ENCODE measurements at regions not wholly inside any gene's neighbourhood (a gene's known extent, or its start where the extent isn't known, plus 50 kb on each side); places are given as distances from the start of the nearest gene placed in this dataset.

GRCh38 chrX:17278961-17279360, 96.0 kb upstream of the NHS start:
- Histone ChIP-seq H3K4me2 (ENCODE audit: control insufficient read depth, extremely low read depth, insufficient read depth, low read depth, low read length) (no peak overlapping the region), H3K4me3 (ENCODE audit: control insufficient read depth in 2 of 3, extremely low read depth in 1 of 3, insufficient read depth in 2 of 3, low read depth in 1 of 3, low read length in 3 of 3) (no peak overlapping the region), H3K9me3 (ENCODE audit: control insufficient read depth, low read depth, low read length) (no peaks in the 10 kb centered on the region), H3K9me1 (ENCODE audit: control insufficient read depth, extremely low read depth, insufficient read depth, low read length) (no peaks in the 10 kb centered on the region), H2AFZ (ENCODE audit: control insufficient read depth, low read length) (no peak overlapping the region), H4K20me1 (ENCODE audit: control insufficient read depth, extremely low read depth, insufficient read depth, low read length) (no peaks in the 10 kb centered on the region), H3K79me2 (ENCODE audit: control insufficient read depth, insufficient read depth, low read length) (no peaks in the 10 kb centered on the region), H3K36me3 (ENCODE audit: control insufficient read depth in 2 of 2, extremely low read depth in 1 of 2, insufficient read depth in 2 of 2, low read length in 2 of 2) (no peaks in the 10 kb centered on the region), H3K27me3 (ENCODE audit: control insufficient read depth, extremely low read depth, insufficient read depth, low read length) (no peaks in the 10 kb centered on the region), H3K4me1 (ENCODE audit: control insufficient read depth, extremely low read depth, insufficient read depth, low read length) (no peaks in the 10 kb centered on the region), H3K27ac (ENCODE audit: control insufficient read depth, insufficient read depth, low read length) (no peak overlapping the region), H3K9ac (ENCODE audit: control insufficient read depth, extremely low read depth, insufficient read depth, low read length) (no peak overlapping the region)
- dilution Hi-C loops (cut with MboI; ENCODE audit: extremely low pct_ligation_motif_present, low sequenced_read_pairs) = no loop called here
- DNase-seq (ENCODE audit: low read depth, low spot score) (no peak), FAIRE-seq (no peak)
- TF ChIP-seq CTCF (optimal IDR thresholded peaks at IDR 0.05 in 1 of 3, IDR thresholded peaks at IDR 0.05 in 1 of 3, conservative IDR thresholded peaks at IDR 0.05 in 1 of 3; ENCODE audit: extremely low read depth in 1 of 3, insufficient read depth in 2 of 3, low read length in 3 of 3) (no peak), EZH2 (IDR thresholded peaks at IDR 0.05; ENCODE audit: low read length) (no peak)

GRCh38 chrX:17285983-17286382, 89.0 kb upstream of the NHS start:
- H3K9me3 ChIP-seq (ENCODE audit: control insufficient read depth, low read depth, low read length) = no peaks in the 10 kb centered on the region
- no peak overlapping the region for H3K27ac ChIP-seq (ENCODE audit: control insufficient read depth, insufficient read depth, low read length)
- no peak overlapping the region for H3K4me3 ChIP-seq (ENCODE audit: control insufficient read depth in 2 of 3, extremely low read depth in 1 of 3, insufficient read depth in 2 of 3, low read depth in 1 of 3, low read length in 3 of 3)
- dilution Hi-C loops (cut with MboI; ENCODE audit: extremely low pct_ligation_motif_present, low sequenced_read_pairs) = no loop called here
- H4K20me1 ChIP-seq (ENCODE audit: control insufficient read depth, extremely low read depth, insufficient read depth, low read length) = no peaks in the 10 kb centered on the region
- no peaks in the 10 kb centered on the region for H3K79me2 ChIP-seq (ENCODE audit: control insufficient read depth, insufficient read depth, low read length)
- H3K9me1 ChIP-seq (ENCODE audit: control insufficient read depth, extremely low read depth, insufficient read depth, low read length) = no peaks in the 10 kb centered on the region
- H3K27me3 ChIP-seq (ENCODE audit: control insufficient read depth, extremely low read depth, insufficient read depth, low read length) = no peaks in the 10 kb centered on the region
- H3K36me3 ChIP-seq (ENCODE audit: control insufficient read depth in 2 of 2, extremely low read depth in 1 of 2, insufficient read depth in 2 of 2, low read length in 2 of 2) = no peaks in the 10 kb centered on the region
- no peak for DNase-seq (ENCODE audit: low read depth, low spot score)
- FAIRE-seq = no peak
- no peak overlapping the region for H3K4me2 ChIP-seq (ENCODE audit: control insufficient read depth, extremely low read depth, insufficient read depth, low read depth, low read length)
- no peak for TF ChIP-seq CTCF (optimal IDR thresholded peaks at IDR 0.05 in 1 of 3, IDR thresholded peaks at IDR 0.05 in 1 of 3, conservative IDR thresholded peaks at IDR 0.05 in 1 of 3; ENCODE audit: extremely low read depth in 1 of 3, insufficient read depth in 2 of 3, low read length in 3 of 3)
- TF ChIP-seq EZH2 (IDR thresholded peaks at IDR 0.05; ENCODE audit: low read length) = no peak
- no peaks in the 10 kb centered on the region for H3K4me1 ChIP-seq (ENCODE audit: control insufficient read depth, extremely low read depth, insufficient read depth, low read length)
- no peak overlapping the region for H2AFZ ChIP-seq (ENCODE audit: control insufficient read depth, low read length)
- H3K9ac ChIP-seq (ENCODE audit: control insufficient read depth, extremely low read depth, insufficient read depth, low read length) = no peak overlapping the region
